Testis (tissue), 2 donors: ENCODE measurements at regions not wholly inside any gene's neighbourhood (a gene's known extent, or its start where the extent isn't known, plus 50 kb on each side); places are given as distances from the start of the nearest gene placed in this dataset.

ENCODE experiments used
- POLR2A ChIP-seq: fragments of 450-650 bp; IDR thresholded peaks from one replicate; pipeline ENCODE4 v1.6.1; 2017; ENCODE audit warnings: antibody characterized with exemption, mild to moderate bottlenecking, moderate library complexity
- TF ChIP-seq, protein P1 (sequence below), 3 experiments: fragments of 450-650 bp in 2 of 3; fragments of 200-600 bp in 1 of 3; sonication (generic) in 1 of 3; IDR thresholded peaks; one replicate each; pipeline ENCODE4 v1.5.1; 2016 to 2019; ENCODE audit warnings: antibody characterized with exemption in 3 of 3, mild to moderate bottlenecking in 2 of 3, moderate library complexity in 1 of 3

GRCh38 chr5:114782177-114782576 lies 387.5 kb downstream of the TRIM36 start:
- TF ChIP-seq, protein P1, sequence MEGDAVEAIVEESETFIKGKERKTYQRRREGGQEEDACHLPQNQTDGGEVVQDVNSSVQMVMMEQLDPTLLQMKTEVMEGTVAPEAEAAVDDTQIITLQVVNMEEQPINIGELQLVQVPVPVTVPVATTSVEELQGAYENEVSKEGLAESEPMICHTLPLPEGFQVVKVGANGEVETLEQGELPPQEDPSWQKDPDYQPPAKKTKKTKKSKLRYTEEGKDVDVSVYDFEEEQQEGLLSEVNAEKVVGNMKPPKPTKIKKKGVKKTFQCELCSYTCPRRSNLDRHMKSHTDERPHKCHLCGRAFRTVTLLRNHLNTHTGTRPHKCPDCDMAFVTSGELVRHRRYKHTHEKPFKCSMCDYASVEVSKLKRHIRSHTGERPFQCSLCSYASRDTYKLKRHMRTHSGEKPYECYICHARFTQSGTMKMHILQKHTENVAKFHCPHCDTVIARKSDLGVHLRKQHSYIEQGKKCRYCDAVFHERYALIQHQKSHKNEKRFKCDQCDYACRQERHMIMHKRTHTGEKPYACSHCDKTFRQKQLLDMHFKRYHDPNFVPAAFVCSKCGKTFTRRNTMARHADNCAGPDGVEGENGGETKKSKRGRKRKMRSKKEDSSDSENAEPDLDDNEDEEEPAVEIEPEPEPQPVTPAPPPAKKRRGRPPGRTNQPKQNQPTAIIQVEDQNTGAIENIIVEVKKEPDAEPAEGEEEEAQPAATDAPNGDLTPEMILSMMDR (IDR thresholded peaks at IDR 0.05): no peak
- TF ChIP-seq POLR2A: no peak
